T-cell (primary cell): ENCODE measurements at regions not wholly inside any gene's neighbourhood (a gene's known extent, or its start where the extent isn't known, plus 50 kb on each side); places are given as distances from the start of the nearest gene placed in this dataset.

Experiments
- ATAC-seq, 4 experiments: fragments of 200-7000 bp in 3 of 4; fragments of 150-1000 bp in 1 of 4; cut with Tn5 transposase; replicated peaks in 1 of 4; 1 replicate in 3 of 4; 2 replicates in 1 of 4; pipeline ENCODE4 v1.10.0; 2021; ENCODE audit warnings: moderate library complexity in 3 of 4, mild to moderate bottlenecking in 2 of 4, moderate number of reproducible peaks in 1 of 4
- CTCF ChIA-PET, 2 donors: fragments of 300-600 bp; sonication (Branson Sonifier 250); formaldehyde crosslinking; loops; one replicate each; lab custom pipeline; 2022; ENCODE audit warnings: antibody characterized with exemption in 2 of 2; lab: Charles Lee
- POLR2A ChIA-PET, 2 donors: fragments of 300-600 bp; sonication (Branson Sonifier 250); formaldehyde crosslinking; loops; one replicate each; lab custom pipeline; 2022; ENCODE audit warnings: antibody characterized with exemption in 2 of 2; lab: Charles Lee
- DNase-seq, 35 experiments: peaks; one replicate each; pipeline versions ENCODE4 v3.0.0 to v3.0.0-alpha.2; 2013 to 2023
- H3K27ac ChIP-seq: one replicate; pipeline ENCODE4 v1.5.1; 2013; ENCODE audit warnings: low read length
- H3K27me3 ChIP-seq, 2 experiments: replicated peaks in 1 of 2; 1 replicate in 1 of 2; 2 replicates in 1 of 2; pipeline versions ENCODE4 v1.6.1 to v1.7.0; 2013; ENCODE audit warnings: low read length in 1 of 2, mixed read lengths in 1 of 2; ENCODE audit not compliant: control insufficient read depth in 2 of 2, insufficient read depth in 2 of 2; ENCODE audit errors: extremely low read depth in 1 of 2
- H3K36me3 ChIP-seq, 2 donors: 1 replicate in 1 of 2; 2 replicates in 1 of 2; pipeline versions ENCODE4 v1.6.1 to v1.7.0; 2013; ENCODE audit warnings: low read length in 1 of 2; ENCODE audit not compliant: control insufficient read depth in 2 of 2, insufficient read depth in 1 of 2; ENCODE audit errors: extremely low read depth in 1 of 2
- H3K4me1 ChIP-seq, 2 experiments: 1 replicate in 1 of 2; 2 replicates in 1 of 2; pipeline versions ENCODE4 v1.6.1 to v1.7.0; 2013; ENCODE audit warnings: low read length in 2 of 2, mixed read lengths in 1 of 2; ENCODE audit not compliant: insufficient read depth in 2 of 2, control insufficient read depth in 1 of 2; ENCODE audit errors: extremely low read depth in 1 of 2
- H3K4me3 ChIP-seq, 2 donors: 1 replicate in 1 of 2; 2 replicates in 1 of 2; pipeline versions ENCODE4 v1.5.1 to v1.7.0; 2013; ENCODE audit warnings: mild to moderate bottlenecking in 2 of 2, low read length in 1 of 2, moderate library complexity in 1 of 2; ENCODE audit not compliant: control insufficient read depth in 1 of 2; ENCODE audit errors: extremely low read depth in 1 of 2
- H3K9me3 ChIP-seq: 2 replicates; pipeline ENCODE4 v1.7.0; 2013
- H3K27ac Mint-ChIP-seq, 2 donors: one replicate each; pipeline ENCODE4 v1.8.0; 2020 to 2021; ENCODE audit warnings: mild to moderate bottlenecking in 2 of 2, mixed read lengths in 2 of 2
- H3K27me3 Mint-ChIP-seq, 2 donors: one replicate each; pipeline ENCODE4 v1.8.0; 2021 to 2022; ENCODE audit warnings: mixed read lengths in 2 of 2
- H3K36me3 Mint-ChIP-seq: one replicate; pipeline ENCODE4 v1.8.0; 2021; ENCODE audit warnings: mixed read lengths
- H3K4me1 Mint-ChIP-seq, 3 donors: one replicate each; pipeline ENCODE4 v1.8.0; 2020 to 2022; ENCODE audit warnings: mixed read lengths in 3 of 3, mild to moderate bottlenecking in 1 of 3
- H3K4me3 Mint-ChIP-seq, 3 donors: one replicate each; pipeline ENCODE4 v1.8.0; 2020 to 2022; ENCODE audit warnings: mild to moderate bottlenecking in 3 of 3, mixed read lengths in 3 of 3, moderate library complexity in 3 of 3
- H3K9me3 Mint-ChIP-seq, 3 donors: one replicate each; pipeline ENCODE4 v1.8.0; 2020 to 2022; ENCODE audit warnings: mixed read lengths in 3 of 3
- WGBS: methylation state at CpG from one replicate; pipeline ENCODE4 v1.1.5; 2013; ENCODE audit warnings: missing lambda C conversion rate; ENCODE audit not compliant: insufficient coverage; 5-methylcytosine and 5-hydroxymethylcytosine counted together

- DNase-seq = no peak
- Histone ChIP-seq H3K36me3 (no peaks in the 10 kb centered on the region), H3K9me3 (no peaks in the 10 kb centered on the region), H3K4me3 (no peak overlapping the region), H3K27ac (no peak overlapping the region), H3K27me3 (peaks cover 0 to 59% of the 10 kb centered on the region in 2 experiments), H3K4me1 (peaks cover 13 to 34% of the 10 kb centered on the region in 2 experiments)
- H3K4me1 Mint-ChIP-seq = peaks cover 26 to 36% (median 27%) of the 10 kb centered on the region in 3 donors
- H3K4me3 Mint-ChIP-seq = peak overlapping the region in 1 of 3 donors; percentile 81
- POLR2A ChIA-PET = interaction anchor here in 1 of 2 donors (0.8 kb wide), 1 partner anchor 53 kb away, joined by 5 read pairs; no protein-coding TSS in a partner anchor
- no peak for ATAC-seq
- no peaks in the 10 kb centered on the region for H3K36me3 Mint-ChIP-seq
- 91% methylated on average over 8 of the region's 13 CpGs for WGBS
- no peaks in the 10 kb centered on the region for H3K9me3 Mint-ChIP-seq
- CTCF ChIA-PET = interaction anchor here in 1 of 2 donors (0.5 to 1.0 kb wide), 2 partner anchors 36 to 83 kb away, joined by 3 to 8 read pairs; no protein-coding TSS in a partner anchor
- H3K27me3 Mint-ChIP-seq = peaks cover 0 to 26% of the 10 kb centered on the region in 2 donors
- no peak overlapping the region for H3K27ac Mint-ChIP-seq
Measured at GRCh38 chr9:129256959-129257713, 79.1 kb upstream of the IER5L start.

DNA sequence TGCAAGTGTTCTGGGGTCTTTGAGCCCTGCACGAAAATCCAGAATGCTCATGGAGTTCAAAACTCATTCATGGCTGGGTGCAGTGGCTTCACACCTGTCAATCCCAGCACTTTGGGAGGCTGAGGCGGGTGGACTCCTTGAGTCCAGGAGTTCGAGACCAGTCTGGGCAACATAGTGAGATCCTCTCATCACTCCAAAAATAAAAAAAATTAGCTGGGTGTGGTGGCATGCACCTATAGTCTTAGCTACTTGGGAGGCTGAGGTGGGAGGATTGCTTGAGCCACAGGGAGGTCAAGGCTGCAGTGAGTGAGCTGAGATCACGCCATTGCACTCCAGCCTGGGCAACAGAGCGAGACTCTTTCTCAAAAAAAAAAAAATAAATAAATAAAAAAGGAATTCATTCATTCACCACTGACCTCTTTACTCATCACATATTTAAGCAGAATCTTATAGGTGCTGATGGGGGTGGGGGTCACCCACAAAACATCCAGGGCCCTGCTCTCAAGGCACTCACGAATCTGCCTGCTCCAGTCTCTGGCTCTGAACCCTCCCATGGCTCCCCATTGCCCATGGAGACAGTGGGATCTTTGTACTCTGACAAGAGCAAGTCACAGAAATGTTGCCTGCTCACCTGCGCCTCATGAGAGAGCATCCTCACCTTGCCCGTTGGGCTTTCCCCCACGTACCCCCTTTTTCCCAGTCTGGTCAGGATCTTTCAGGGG lies 76.7 kb upstream of the IER5L start:
- Mint-ChIP-seq H3K4me1 (peaks cover 17 to 20% (median 18%) of the 10 kb centered on the region in 3 donors), H3K36me3 (no peaks in the 10 kb centered on the region), H3K4me3 (no peak overlapping the region), H3K9me3 (no peaks in the 10 kb centered on the region), H3K27ac (no peak overlapping the region), H3K27me3 (peaks cover 0 to 10% of the 10 kb centered on the region in 2 donors)
- ChIA-PET CTCF (no interaction called here), POLR2A (no interaction called here)
- WGBS = 80% methylated on average over 5 of the region's 9 CpGs
- Histone ChIP-seq H3K9me3 (no peaks in the 10 kb centered on the region), H3K27ac (no peak overlapping the region), H3K27me3 (peaks cover 0 to 39% of the 10 kb centered on the region in 2 experiments), H3K4me3 (no peak overlapping the region), H3K36me3 (no peaks in the 10 kb centered on the region), H3K4me1 (peaks cover 10 to 21% of the 10 kb centered on the region in 2 experiments)
- DNase-seq (no peak), ATAC-seq (no peak)

GRCh38 chr9:129253803-129254381 lies 75.8 kb upstream of the IER5L start:
- ChIA-PET CTCF (no interaction called here), POLR2A (no interaction called here)
- peaks cover 0 to 1% of the 10 kb centered on the region in 2 donors for H3K27me3 Mint-ChIP-seq
- H3K36me3 Mint-ChIP-seq = no peaks in the 10 kb centered on the region
- no peak overlapping the region for H3K4me3 Mint-ChIP-seq
- no peak overlapping the region for H3K4me3 ChIP-seq
- no peaks in the 10 kb centered on the region for H3K36me3 ChIP-seq
- no peak overlapping the region for H3K27ac Mint-ChIP-seq
- no peak for DNase-seq
- peaks cover 9 to 11% (median 10%) of the 10 kb centered on the region in 3 donors for H3K4me1 Mint-ChIP-seq
- 76% methylated on average over 22 of the region's 23 CpGs for WGBS
- H3K9me3 Mint-ChIP-seq = no peaks in the 10 kb centered on the region
- peaks cover 0 to 33% of the 10 kb centered on the region in 2 experiments for H3K27me3 ChIP-seq
- H3K27ac ChIP-seq = no peak overlapping the region
- no peaks in the 10 kb centered on the region for H3K9me3 ChIP-seq
- ATAC-seq = no peak
- peaks cover 3 to 12% of the 10 kb centered on the region in 2 experiments for H3K4me1 ChIP-seq

GRCh38 chr9:129252937-129253802 lies 75.1 kb upstream of the IER5L start:
- WGBS = 90% methylated on average over 24 of the region's 28 CpGs
- H3K4me3 Mint-ChIP-seq = no peak overlapping the region
- H3K4me1 ChIP-seq = peaks cover 0 to 5% of the 10 kb centered on the region in 2 experiments
- no peak overlapping the region for H3K27ac Mint-ChIP-seq
- H3K36me3 ChIP-seq = no peaks in the 10 kb centered on the region
- H3K9me3 ChIP-seq = no peaks in the 10 kb centered on the region
- peaks cover 0 to 29% of the 10 kb centered on the region in 2 experiments for H3K27me3 ChIP-seq
- H3K27ac ChIP-seq = no peak overlapping the region
- ChIA-PET CTCF (interaction anchor here in 1 of 2 donors (0.9 kb wide), 1 partner anchor 106 kb away, joined by 3 read pairs; no protein-coding TSS in a partner anchor), POLR2A (no interaction called here)
- DNase-seq (no peak), ATAC-seq (no peak)
- peaks cover 6 to 7% (median 7%) of the 10 kb centered on the region in 3 donors for H3K4me1 Mint-ChIP-seq
- H3K9me3 Mint-ChIP-seq = no peaks in the 10 kb centered on the region
- no peaks in the 10 kb centered on the region for H3K36me3 Mint-ChIP-seq
- no peak overlapping the region for H3K4me3 ChIP-seq
- H3K27me3 Mint-ChIP-seq = peaks cover 0 to 1% of the 10 kb centered on the region in 2 donors

GRCh38 chr9:129250786-129251185 lies 72.7 kb upstream of the IER5L start:
- no peak for ATAC-seq
- ChIA-PET POLR2A (no interaction called here), CTCF (no interaction called here)
- no peak overlapping the region for H3K27ac ChIP-seq
- peaks cover 0 to 24% of the 10 kb centered on the region in 2 experiments for H3K27me3 ChIP-seq
- Mint-ChIP-seq H3K36me3 (no peaks in the 10 kb centered on the region), H3K4me3 (no peak overlapping the region), H3K27ac (no peak overlapping the region), H3K27me3 (peaks cover 0 to 1% of the 10 kb centered on the region in 2 donors), H3K4me1 (peaks cover 3 to 7% (median 4%) of the 10 kb centered on the region in 3 donors), H3K9me3 (no peaks in the 10 kb centered on the region)
- no CpG with 5 or more reads among the region's 2 CpGs for WGBS
- no peak overlapping the region for H3K4me3 ChIP-seq
- no peaks in the 10 kb centered on the region for H3K4me1 ChIP-seq
- no peak for DNase-seq
- H3K36me3 ChIP-seq = no peaks in the 10 kb centered on the region
- H3K9me3 ChIP-seq = no peaks in the 10 kb centered on the region
